CD4-positive, alpha-beta T cell treated with Interleukin-15 for 1 hour (primary cell): ENCODE measurements at regions not wholly inside any gene's neighbourhood (a gene's known extent, or its start where the extent isn't known, plus 50 kb on each side); places are given as distances from the start of the nearest gene placed in this dataset.

Experiments
- DNase-seq: peaks from one replicate; pipeline ENCODE4 v3.0.0-alpha.2; 2020

DNA sequence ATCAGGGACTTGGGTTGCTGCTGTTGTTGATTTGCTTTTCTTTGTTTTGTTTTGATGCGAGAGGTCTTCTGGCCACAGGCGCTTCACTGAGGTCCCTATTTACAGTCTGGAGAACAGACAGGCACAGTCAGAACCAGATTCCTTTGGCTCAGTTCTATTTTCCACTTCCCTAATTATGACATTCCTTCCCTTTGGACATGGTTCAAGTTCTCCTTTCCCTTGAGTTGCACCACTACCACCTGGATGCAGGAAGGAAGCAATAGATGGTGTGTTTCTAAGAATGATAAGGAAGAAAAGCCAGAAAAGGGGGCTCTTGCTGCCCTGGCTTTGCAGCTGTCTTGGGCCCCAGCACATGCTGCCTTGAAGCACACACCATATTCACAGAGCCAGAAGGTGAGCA is 160.6 kb downstream of the MAF start:
- DNase-seq: no peak

DNA sequence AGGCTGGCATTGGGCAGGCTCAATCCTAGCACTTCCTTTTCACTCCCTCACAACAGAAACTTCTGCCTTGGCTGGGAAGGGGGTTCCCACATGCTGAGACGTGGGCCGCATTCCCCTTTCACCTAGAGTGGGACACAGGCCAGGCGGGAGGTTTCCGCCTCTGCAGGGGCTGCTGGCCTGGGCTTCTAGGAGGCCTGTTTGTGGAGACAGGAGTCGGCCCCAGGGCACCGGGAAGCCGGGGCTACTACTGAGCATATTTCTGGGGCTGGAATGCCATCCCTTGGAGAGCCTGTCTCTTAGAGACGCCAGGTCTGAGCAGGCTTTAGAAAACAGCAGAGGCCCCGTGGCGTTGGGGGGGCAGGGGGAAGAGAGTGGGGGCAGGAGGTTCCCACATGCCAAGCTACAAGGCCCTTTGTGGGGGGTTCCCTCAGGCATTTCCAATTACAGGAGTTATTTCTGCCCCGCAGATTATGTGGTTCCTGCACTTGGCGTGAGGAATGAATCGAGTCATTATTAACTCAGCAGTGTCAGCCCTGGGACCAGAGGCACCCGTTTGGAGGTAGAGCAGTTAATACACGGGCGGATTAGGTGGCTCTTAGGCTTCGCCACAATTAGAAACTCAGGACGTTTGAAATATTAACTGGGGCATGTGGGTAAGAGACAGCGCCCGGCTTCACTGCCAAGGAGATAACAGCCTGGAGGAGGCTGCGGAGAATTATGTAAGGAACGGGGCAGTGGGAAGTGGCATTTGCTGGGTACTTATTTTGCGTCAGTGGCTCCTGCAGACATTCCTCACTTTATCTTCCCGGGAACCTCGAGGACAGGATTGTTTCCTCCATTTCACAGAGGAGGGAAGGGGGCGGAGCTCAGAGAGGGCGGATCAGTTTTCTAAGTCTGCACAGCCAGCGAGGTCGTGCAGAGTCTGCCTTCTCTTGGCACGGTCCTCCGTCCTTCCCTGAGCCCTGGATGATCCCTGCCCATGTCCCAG is 162.5 kb downstream of the MAF start:
- no peak for DNase-seq

DNA sequence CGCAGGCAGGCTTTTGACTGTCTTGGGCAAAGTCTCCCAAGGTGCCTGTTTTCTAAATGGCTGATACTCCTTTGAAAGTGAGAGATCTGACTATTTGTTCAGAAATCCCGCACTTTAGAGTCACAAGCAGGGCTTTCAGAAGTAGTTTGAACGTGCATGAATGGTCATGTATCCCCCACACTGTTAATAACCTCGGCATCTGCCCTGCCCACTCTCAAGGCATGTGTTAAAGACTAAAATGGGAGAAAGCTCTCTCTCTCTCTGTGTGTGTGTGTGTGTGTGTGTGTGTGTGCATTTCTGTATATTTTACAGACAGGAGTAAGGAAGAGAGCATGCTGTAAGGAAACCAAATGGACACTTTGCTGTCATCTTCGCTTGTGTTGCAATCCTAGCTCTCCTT is 163.7 kb downstream of the MAF start:
- DNase-seq: no peak

- DNase-seq: no peak
These were observed 165.8 kb downstream of the MAF start for GRCh38 chr16:79434771-79435170.

DNA sequence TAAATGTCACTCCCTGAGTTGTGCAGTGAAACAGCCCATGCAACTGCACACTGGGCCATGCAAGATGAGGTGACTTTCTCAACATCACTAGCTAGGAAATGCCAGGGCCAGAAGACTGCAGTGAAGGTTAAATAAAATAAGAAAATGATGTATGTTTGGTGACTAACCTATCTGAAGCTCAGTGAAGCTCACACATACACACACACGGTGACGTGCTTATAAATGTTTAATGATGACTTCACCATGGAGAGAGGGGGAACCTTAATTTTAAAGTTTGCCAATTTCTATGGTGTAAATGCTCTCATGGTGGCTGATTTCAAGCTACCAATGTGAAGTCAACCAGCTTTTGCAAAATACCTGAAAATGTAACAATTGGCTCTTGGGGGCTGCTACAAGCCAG is 166.4 kb downstream of the MAF start:
- DNase-seq: no peak

- no peak for DNase-seq
These were observed 168.6 kb downstream of the MAF start for GRCh38 chr16:79431923-79432322.

DNA sequence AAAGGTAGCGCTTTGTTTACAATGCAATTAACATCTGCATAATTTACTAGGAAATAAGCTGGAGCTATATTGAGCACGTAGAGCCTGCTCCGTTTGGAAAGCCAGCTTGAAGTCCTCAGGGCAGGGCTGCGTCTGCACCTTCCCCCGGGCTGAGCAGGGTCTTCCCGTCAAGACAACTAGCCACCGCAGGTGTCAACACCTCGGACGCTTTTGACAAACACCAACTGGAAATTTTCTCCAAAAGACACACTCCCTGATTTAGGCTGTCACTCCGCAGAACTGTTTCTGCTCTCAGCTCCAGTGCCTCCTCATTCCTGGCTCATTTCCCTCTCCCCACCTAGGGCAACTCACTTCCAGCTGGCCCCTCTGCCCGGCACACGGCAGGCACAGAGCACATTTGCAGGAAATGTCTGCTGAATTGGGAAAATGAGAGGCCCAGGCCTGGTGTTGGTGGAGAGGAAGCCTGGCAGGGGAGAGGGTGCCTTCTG is 170.3 kb downstream of the MAF start:
- no peak for DNase-seq

DNA sequence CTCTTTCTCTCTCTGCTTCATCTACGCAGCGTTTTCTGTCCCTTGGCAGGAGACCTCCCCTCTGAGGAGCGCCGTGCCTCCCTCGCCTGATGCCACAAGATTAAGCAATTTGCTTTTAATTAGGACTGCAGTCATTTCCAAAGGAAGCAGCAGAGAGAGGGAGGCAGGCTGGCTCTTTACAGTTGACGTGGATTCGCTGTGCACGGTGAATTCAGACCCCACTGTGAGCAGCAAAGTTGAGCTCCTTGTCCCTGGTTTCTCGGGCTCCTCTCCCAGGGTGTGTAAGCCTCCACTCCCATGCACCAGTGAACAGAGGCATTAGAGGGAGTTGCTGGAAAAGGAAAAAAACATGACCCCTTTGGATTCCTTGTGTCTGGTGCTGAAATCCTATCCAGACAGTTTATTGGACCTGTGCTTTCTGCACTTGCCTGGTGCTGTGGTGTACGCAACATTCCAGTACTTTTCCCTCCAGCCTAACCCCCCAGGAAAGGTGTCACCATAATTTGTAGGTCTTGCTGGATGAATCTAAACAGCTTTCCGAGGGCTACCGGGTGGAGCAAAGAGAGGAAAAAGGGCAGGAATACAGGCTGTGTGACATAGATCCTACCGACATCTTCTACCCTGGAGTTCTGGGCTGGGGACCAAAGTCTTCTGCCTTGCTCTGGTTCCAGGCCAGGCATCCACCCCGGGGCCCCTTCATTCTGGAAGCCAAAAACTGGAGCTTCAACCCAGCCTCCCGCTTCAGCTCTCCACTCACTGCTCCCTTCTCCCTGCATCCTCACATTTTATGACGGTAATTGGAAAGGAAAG is 171.0 kb downstream of the MAF start:
- no peak for DNase-seq

- DNase-seq: no peak
These were observed 173.9 kb downstream of the MAF start for GRCh38 chr16:79426663-79427062.

DNA sequence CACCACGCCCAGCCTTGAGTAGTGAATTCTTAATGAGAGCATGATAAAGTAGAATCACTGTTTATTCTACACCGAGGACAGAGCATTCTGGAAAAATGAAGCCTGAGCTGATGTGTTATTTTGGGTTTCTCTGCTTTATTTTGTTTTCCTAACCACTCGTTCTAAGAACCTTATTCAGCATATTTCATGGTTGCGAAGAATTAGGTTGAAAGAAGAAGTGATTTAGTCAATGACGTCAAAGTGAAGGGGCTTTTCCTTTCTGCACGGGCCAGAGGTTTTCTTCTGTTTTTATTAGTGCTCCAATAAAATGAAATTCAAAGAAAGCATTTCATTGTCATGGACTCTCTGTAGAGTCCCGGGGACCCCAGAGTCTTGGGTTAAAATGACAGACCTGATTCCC is 178.5 kb downstream of the MAF start:
- no peak for DNase-seq

GRCh38 chr16:79421126-79421525 is 179.4 kb downstream of the MAF start:
- DNase-seq: no peak

DNA sequence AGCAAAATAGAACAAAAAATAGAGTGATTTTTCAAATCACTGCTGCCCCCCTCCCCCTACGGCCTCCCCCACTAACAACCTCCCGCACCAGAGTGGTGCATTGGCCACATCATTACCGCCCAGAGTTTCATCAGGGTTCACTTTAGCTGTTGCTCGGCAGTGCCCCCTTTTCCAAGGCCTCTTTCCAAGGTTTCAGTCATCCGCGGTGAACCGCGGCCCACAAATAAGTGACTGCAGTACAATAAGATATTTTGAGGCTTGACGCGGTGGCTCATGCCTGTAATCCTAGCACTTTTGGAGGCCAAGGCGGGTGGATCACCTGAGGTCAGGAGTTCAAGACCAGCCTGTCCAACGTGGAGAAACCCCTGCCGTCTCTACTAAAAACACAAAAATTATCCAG is 180.0 kb downstream of the MAF start:
- DNase-seq: no peak

DNA sequence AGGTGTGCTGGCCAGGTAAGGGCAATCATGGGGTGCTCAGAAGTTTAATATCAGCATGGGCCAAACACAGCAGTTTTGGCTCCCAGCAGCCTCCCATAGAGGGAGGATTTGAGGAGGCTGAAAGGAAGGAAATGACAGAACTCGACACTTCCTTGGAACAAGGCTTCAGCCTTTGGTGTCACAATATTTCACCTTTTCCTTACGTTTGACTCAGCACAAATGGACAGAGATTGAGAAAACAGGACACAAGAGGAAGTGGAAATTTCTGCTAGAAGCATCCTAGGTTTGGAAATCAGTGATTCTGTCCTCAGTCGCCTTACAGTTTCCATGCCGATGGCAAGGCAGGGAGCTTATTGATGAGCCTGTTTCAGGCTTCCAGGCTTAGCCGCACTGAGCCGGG is 181.4 kb downstream of the MAF start:
- no peak for DNase-seq

- no peak for DNase-seq
These were observed 182.9 kb downstream of the MAF start for GRCh38 chr16:79417601-79418008.

DNA sequence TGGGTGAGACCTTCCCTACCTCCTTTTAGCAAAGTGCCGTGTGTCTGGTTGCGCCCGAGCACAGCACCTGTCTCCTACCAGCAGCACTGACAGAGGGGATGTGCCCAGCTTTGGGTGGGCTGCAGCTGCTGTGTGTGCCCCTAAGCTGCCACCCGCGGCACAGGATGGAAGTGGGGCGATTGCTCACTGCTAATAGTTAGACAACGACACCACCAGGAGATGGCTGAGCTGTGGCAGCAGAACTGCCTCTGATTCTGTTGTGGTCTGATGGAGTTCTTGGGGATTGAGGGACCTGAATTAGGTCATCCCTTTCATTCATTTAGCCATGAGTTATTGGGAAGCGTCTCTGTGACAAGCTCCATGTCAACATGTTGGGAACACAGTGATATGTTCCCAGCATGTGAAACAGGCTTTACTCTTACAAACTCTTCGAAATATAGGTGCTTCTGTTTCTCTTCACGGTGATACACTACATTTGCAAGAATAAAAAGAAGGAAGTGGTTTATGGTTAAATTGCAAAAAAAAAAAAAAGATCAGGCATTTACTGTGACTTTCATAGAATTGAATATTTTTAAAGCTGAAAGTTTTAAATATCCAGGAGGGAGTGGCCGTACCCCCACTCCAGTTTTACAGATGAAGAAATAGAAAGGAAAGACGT is 184.4 kb downstream of the MAF start:
- no peak for DNase-seq

DNA sequence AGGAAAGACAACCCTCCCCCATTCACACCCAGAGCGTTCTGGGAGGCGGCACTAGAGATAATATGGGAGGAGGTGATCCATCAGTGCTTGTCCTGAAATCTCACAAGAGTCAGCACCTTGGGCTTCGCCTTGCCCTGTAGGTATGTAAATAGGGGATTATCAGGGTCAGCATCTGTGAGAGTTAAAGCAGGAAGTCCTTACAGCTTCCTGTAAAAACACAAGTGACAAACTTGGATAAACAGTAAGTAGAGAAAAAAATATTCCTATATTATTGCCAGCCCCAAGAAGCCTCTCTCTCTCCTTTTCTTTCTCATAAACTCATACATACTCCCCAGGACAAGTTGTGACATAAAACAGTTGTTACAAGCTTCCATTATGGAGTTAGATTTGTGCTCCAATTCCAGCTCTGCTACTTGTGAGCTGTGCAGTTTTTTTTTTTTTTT is 187.7 kb downstream of the MAF start:
- no peak for DNase-seq

GRCh38 chr16:79411805-79412204 is 188.7 kb downstream of the MAF start:
- DNase-seq: no peak

GRCh38 chr16:79411357-79411756 is 189.2 kb downstream of the MAF start:
- no peak for DNase-seq

DNA sequence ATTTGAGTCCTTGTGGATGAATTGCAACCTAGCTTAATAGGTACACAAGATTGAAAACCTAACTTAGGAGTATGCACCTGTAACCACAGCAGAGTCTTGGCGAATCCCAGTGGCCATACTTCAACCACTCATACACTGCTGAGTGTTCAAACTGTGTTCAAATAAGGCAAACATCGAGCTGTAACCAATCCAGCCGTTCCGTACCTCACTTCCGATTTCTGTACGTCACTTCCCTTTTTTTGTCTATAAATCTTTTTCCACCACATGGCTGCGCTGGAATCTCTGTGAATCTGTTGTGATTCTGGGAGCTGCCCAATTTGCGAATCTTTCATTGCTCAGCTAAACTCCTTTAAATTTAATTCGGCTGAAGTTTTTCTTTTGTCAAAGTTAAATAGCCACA is 190.6 kb downstream of the MAF start:
- no peak for DNase-seq

DNA sequence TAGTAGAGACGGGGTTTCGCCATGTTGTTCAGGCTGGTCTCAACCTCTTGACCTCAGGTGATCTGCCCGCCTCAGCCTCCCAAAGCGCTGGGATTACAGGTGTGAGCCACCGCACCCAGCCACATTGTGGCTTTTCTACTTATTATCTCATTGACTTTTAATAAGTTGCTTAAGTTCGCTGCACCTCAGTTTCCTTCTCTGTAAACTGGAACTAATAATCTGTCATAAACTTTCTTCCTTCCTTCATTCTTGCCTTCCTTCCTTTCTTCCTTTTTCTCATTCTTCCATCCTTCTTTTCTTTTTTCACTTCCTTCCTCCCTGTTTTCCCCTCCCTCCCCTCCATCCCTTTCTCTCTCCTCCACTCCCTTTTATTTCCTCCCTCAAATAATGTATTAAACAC is 192.2 kb downstream of the MAF start:
- DNase-seq: no peak

GRCh38 chr16:79407461-79408135 is 192.9 kb downstream of the MAF start:
- DNase-seq: no peak

DNA sequence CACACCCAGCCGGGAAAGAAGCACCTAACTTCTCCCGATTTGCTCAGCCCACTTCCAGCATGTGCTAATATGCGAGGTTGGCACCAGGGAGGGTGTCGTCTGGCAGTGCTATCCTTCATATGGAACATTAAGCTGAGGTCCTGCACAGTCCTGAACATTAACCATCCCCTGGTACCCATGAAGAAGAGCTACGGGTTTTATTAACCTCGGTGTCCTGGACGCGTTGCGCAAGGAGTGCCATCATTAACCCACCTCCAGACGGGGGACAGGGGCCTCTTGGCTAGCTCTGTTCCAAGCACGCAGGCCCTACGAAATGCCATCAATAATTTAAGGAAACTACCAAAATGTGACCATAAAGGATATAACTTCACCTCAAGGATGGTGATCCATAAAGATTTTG is 193.5 kb downstream of the MAF start:
- no peak for DNase-seq

DNA sequence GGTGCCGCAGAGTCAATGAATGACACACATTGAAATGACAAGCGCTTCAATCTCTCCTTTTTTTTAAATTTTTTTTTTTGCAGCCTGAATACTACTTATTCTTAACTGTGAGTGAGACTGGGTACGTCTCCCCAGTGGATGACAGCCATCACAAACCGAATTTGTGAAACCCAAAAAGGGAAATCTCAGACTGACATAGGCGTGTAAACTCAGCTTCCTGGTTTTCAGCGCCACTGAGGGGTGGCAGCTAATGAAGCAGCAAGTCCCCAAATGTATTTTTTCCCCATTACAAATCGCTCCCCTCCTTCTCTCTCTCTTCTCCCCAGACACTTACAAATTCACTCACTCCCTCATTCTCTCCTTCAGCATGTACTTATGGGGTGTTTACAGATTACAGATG is 196.0 kb downstream of the MAF start:
- no peak for DNase-seq
